Endodermal cell (in vitro differentiated cells): ENCODE measurements at regions not wholly inside any gene's neighbourhood (a gene's known extent, or its start where the extent isn't known, plus 50 kb on each side); places are given as distances from the start of the nearest gene placed in this dataset.

ENCODE experiments used
- DNase-seq: peaks from one replicate; pipeline ENCODE4 v3.0.0-alpha.2; 2017
- H3K27ac ChIP-seq: 2 replicates; pipeline ENCODE4 v1.5.1; 2013; ENCODE audit warnings: mild to moderate bottlenecking, low read depth, low read length, moderate library complexity
- H3K27me3 ChIP-seq: 2 replicates; pipeline ENCODE4 v1.6.1; 2013; ENCODE audit warnings: mild to moderate bottlenecking, low read length, moderate library complexity; ENCODE audit not compliant: insufficient read depth, control insufficient read depth, poor library complexity, severe bottlenecking
- H3K36me3 ChIP-seq: 2 replicates; pipeline ENCODE4 v1.7.0; 2013; ENCODE audit warnings: mild to moderate bottlenecking, low read length, moderate library complexity; ENCODE audit not compliant: control insufficient read depth, insufficient read depth
- H3K4me1 ChIP-seq: one replicate; pipeline ENCODE4 v1.7.0; 2013; ENCODE audit warnings: low read length; ENCODE audit not compliant: control insufficient read depth, insufficient read depth
- H3K4me3 ChIP-seq: 2 replicates; pipeline ENCODE4 v1.5.1; 2013; ENCODE audit warnings: mild to moderate bottlenecking, low read length, moderate library complexity
- H3K9ac ChIP-seq: 2 replicates; pipeline ENCODE4 v1.6.1; 2013; ENCODE audit warnings: mild to moderate bottlenecking, low read length, moderate library complexity; ENCODE audit not compliant: poor library complexity, severe bottlenecking; ENCODE audit errors: extremely low read depth
- H3K9me3 ChIP-seq: 2 replicates; pipeline ENCODE4 v1.6.1; 2013; ENCODE audit warnings: mild to moderate bottlenecking, low read length, moderate library complexity; ENCODE audit not compliant: control insufficient read depth
- H3K27ac Mint-ChIP-seq: 2 replicates; pipeline ENCODE4 v1.8.0; 2020; ENCODE audit warnings: mixed read lengths
- H3K27me3 Mint-ChIP-seq: 2 replicates; pipeline ENCODE4 v1.8.0; 2021; ENCODE audit warnings: mild to moderate bottlenecking, mixed read lengths; ENCODE audit not compliant: insufficient read depth
- H3K36me3 Mint-ChIP-seq: 2 replicates; pipeline ENCODE4 v1.8.0; 2020; ENCODE audit warnings: low read depth, mixed read lengths
- H3K4me1 Mint-ChIP-seq: 2 replicates; pipeline ENCODE4 v1.8.0; 2020; ENCODE audit warnings: mixed read lengths
- H3K4me3 Mint-ChIP-seq: 2 replicates; pipeline ENCODE4 v1.8.0; 2020; ENCODE audit warnings: mild to moderate bottlenecking, moderate library complexity, mixed read lengths
- H3K9me3 Mint-ChIP-seq: 2 replicates; pipeline ENCODE4 v1.8.0; 2020; ENCODE audit warnings: mild to moderate bottlenecking, mixed read lengths
- CTCF ChIP-seq: fragments of 200-600 bp; sonication (generic); conservative IDR thresholded peaks from 2 replicates; pipeline ENCODE4 v1.5.0; 2021; ENCODE audit warnings: antibody characterized with exemption, mild to moderate bottlenecking
- WGBS, 2 experiments: methylation state at CpG; one replicate each; pipeline versions ENCODE4 v1.1.5 to v1.1.7; 2013; ENCODE audit warnings: missing lambda C conversion rate in 2 of 2, mixed read lengths in 1 of 2; ENCODE audit not compliant: insufficient coverage in 1 of 2, insufficient read length in 1 of 2; 5-methylcytosine and 5-hydroxymethylcytosine counted together

- no peaks in the 10 kb centered on the region for H3K36me3 Mint-ChIP-seq
- H3K36me3 ChIP-seq: no peaks in the 10 kb centered on the region
- no peaks in the 10 kb centered on the region for H3K27me3 Mint-ChIP-seq
- DNase-seq: no peak
- H3K9ac ChIP-seq: no peak overlapping the region
- no peak for TF ChIP-seq CTCF
- no peak overlapping the region for H3K27ac Mint-ChIP-seq
- H3K4me1 ChIP-seq: no peaks in the 10 kb centered on the region
- no peak overlapping the region for H3K4me3 ChIP-seq
- no peak overlapping the region for H3K4me3 Mint-ChIP-seq
- 91% methylated on average over 5 to 12 of the region's 12 CpGs for WGBS, 2 experiments
- no peaks in the 10 kb centered on the region for H3K27me3 ChIP-seq
- H3K27ac ChIP-seq: no peak overlapping the region
- peaks cover 8% of the 10 kb centered on the region for H3K9me3 Mint-ChIP-seq
- no peaks in the 10 kb centered on the region for H3K9me3 ChIP-seq
- H3K4me1 Mint-ChIP-seq: peaks cover 11% of the 10 kb centered on the region
Measured at GRCh38 chr10:121655254-121656144, 57.3 kb upstream of the FGFR2 start.

- no peaks in the 10 kb centered on the region for H3K27me3 ChIP-seq
- no peak for TF ChIP-seq CTCF
- H3K4me3 ChIP-seq: no peak overlapping the region
- H3K4me1 ChIP-seq: no peaks in the 10 kb centered on the region
- H3K4me1 Mint-ChIP-seq: peaks cover 9% of the 10 kb centered on the region
- no peak overlapping the region for H3K27ac Mint-ChIP-seq
- no peak overlapping the region for H3K9ac ChIP-seq
- 74 to 81% methylated on average over 7 to 10 of the region's 10 CpGs for WGBS, 2 experiments
- no peak overlapping the region for H3K4me3 Mint-ChIP-seq
- no peak overlapping the region for H3K27ac ChIP-seq
- peaks cover 8% of the 10 kb centered on the region for H3K9me3 Mint-ChIP-seq
- DNase-seq: no peak
- H3K36me3 ChIP-seq: no peaks in the 10 kb centered on the region
- H3K36me3 Mint-ChIP-seq: no peaks in the 10 kb centered on the region
- H3K27me3 Mint-ChIP-seq: no peaks in the 10 kb centered on the region
- H3K9me3 ChIP-seq: no peaks in the 10 kb centered on the region
Measured at GRCh38 chr10:121654021-121654545, 55.8 kb upstream of the FGFR2 start.

GRCh38 chr10:121653608-121654007 is 55.4 kb upstream of the FGFR2 start:
- no peaks in the 10 kb centered on the region for H3K27me3 Mint-ChIP-seq
- H3K4me3 ChIP-seq: no peak overlapping the region
- H3K9me3 ChIP-seq: no peaks in the 10 kb centered on the region
- no peak overlapping the region for H3K27ac ChIP-seq
- peaks cover 12% of the 10 kb centered on the region for H3K4me1 Mint-ChIP-seq
- no peaks in the 10 kb centered on the region for H3K4me1 ChIP-seq
- TF ChIP-seq CTCF: no peak
- DNase-seq: no peak
- H3K4me3 Mint-ChIP-seq: no peak overlapping the region
- H3K9me3 Mint-ChIP-seq: peaks cover 8% of the 10 kb centered on the region
- H3K36me3 Mint-ChIP-seq: no peaks in the 10 kb centered on the region
- WGBS, 2 experiments: 95 to 98% methylated on average over 5 to 8 of the region's 8 CpGs
- H3K27ac Mint-ChIP-seq: no peak overlapping the region
- H3K36me3 ChIP-seq: no peaks in the 10 kb centered on the region
- no peak overlapping the region for H3K9ac ChIP-seq
- H3K27me3 ChIP-seq: no peaks in the 10 kb centered on the region
